ENCODE measurements at regions not wholly inside any gene's neighbourhood (a gene's known extent, or its start where the extent isn't known, plus 50 kb on each side); places are given as distances from the start of the nearest gene placed in this dataset.

DNA sequence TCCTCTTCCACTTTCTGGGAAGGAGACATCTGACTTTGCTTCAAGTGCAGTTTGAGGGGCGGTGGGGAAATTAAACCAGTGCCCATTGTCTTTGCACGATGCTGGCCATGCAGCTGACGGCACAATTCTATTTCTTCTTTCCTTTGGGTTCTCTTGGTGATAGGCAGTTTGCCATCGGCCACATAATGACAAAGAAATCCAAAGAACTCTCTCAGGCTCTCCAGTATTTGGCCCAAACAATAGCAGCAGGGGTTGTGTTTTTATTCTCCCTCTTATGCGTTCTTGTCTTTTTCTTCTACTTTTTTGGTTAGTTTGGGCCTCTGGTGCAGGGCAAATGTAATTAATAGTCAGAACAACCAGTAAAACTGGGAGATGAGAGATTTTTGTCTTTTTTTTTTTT is 147.0 kb downstream of the EMX2 start:
- WGBS (ENCODE audit: missing lambda C conversion rate) = 36% methylated on average over 5 of the region's 5 CpGs
- H3K9me3 ChIP-seq = no peaks in the 10 kb centered on the region
- no peak overlapping the region for H3K4me3 ChIP-seq
- no peak overlapping the region for H3K4me2 ChIP-seq
- no peak overlapping the region for H3K27ac ChIP-seq
- peaks cover 8% of the 10 kb centered on the region; the same call in 1 of the 3 replicates for H3K4me1 ChIP-seq
- no peak for FAIRE-seq
- no peak for ATAC-seq
- ChIA-PET POLR2A (no interaction called here), CTCF (no interaction called here)
- DNase-seq (ENCODE audit: low read depth in 1 of 2, low spot score in 1 of 2) = no peak
- TF ChIP-seq JUNB (IDR thresholded peaks at IDR 0.05) (no peak), CHD2 (IDR thresholded peaks at IDR 0.05; ENCODE audit: low read length, partially characterized antibody) (no peak), CBX8 (IDR thresholded peaks at IDR 0.05) (no peak), RFX5 (IDR thresholded peaks at IDR 0.05) (no peak), TFCP2L1 (CRISPR knock-in tag; IDR thresholded peaks at IDR 0.05) (no peak), CBX2 (IDR thresholded peaks at IDR 0.05; ENCODE audit: borderline replicate concordance, low read depth) (no peak), POLR2AphosphoS2 (conservative IDR thresholded peaks at IDR 0.05; ENCODE audit: low read length) (no peak), ZSCAN20 (CRISPR knock-in tag; IDR thresholded peaks at IDR 0.05) (no peak), ZFP36 (IDR thresholded peaks at IDR 0.05; ENCODE audit: borderline replicate concordance, partially characterized antibody) (no peak), NFE2L2 (conservative IDR thresholded peaks at IDR 0.05; ENCODE audit: low read length) (no peak), ZC3H11A (IDR thresholded peaks at IDR 0.05) (no peak), SMC3 (IDR thresholded peaks at IDR 0.05) (no peak), SREBF2 (IDR thresholded peaks at IDR 0.05) (no peak), HOXB13 (CRISPR knock-in tag; IDR thresholded peaks at IDR 0.05; ENCODE audit: low read depth) (no peak), POLR2A (IDR thresholded peaks at IDR 0.05; ENCODE audit: low read length) (no peak), RAD21 (conservative IDR thresholded peaks at IDR 0.05 in 1 of 2, IDR thresholded peaks at IDR 0.05 in 1 of 2) (no peak), NPAS2 (CRISPR knock-in tag; IDR thresholded peaks at IDR 0.05; ENCODE audit: borderline replicate concordance) (no peak), HEYL (CRISPR knock-in tag; IDR thresholded peaks at IDR 0.05) (no peak)
- TF ChIP-seq, protein P1, sequence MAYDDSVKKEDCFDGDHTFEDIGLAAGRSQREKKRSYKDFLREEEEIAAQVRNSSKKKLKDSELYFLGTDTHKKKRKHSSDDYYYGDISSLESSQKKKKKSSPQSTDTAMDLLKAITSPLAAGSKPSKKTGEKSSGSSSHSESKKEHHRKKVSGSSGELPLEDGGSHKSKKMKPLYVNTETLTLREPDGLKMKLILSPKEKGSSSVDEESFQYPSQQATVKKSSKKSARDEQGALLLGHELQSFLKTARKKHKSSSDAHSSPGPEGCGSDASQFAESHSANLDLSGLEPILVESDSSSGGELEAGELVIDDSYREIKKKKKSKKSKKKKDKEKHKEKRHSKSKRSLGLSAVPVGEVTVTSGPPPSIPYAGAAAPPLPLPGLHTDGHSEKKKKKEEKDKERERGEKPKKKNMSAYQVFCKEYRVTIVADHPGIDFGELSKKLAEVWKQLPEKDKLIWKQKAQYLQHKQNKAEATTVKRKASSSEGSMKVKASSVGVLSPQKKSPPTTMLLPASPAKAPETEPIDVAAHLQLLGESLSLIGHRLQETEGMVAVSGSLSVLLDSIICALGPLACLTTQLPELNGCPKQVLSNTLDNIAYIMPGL (CRISPR knock-in tag; IDR thresholded peaks at IDR 0.05; ENCODE audit: borderline replicate concordance) = no peak
- TF ChIP-seq, protein P2, sequence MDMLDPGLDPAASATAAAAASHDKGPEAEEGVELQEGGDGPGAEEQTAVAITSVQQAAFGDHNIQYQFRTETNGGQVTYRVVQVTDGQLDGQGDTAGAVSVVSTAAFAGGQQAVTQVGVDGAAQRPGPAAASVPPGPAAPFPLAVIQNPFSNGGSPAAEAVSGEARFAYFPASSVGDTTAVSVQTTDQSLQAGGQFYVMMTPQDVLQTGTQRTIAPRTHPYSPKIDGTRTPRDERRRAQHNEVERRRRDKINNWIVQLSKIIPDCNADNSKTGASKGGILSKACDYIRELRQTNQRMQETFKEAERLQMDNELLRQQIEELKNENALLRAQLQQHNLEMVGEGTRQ (IDR thresholded peaks at IDR 0.05) = no peak

DNA sequence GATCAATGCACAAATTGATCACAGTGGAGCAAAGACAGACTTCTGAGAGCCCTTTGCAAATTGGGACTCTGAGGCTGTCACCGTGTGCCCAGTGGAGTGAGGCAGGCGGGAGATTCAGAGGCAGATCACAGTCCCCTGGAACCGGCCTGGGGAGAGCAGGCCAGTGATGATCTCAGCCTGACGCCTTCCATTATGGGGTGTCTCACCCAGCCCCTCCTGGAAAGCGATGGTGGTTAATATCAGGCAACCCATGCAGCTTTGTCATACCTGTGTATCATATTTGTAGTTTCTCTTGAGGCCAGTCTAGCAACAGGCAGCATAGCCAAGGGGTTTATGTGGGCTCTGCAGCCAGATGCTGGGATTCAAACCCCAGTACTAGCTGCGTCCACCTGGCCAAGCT is 147.8 kb downstream of the EMX2 start:
- Histone ChIP-seq H3K9me3 (no peaks in the 10 kb centered on the region), H3K27ac (no peak overlapping the region), H3K4me1 (0 out of 3 replicates have a peak, but pooled peaks cover 3% of the 10 kb centered on the region), H3K4me2 (no peak overlapping the region), H3K4me3 (no peak overlapping the region)
- CTCF ChIA-PET = interaction anchor here (0.9 kb wide), 1 partner anchor 195 kb away, joined by 3 read pairs; no protein-coding TSS in a partner anchor
- TF ChIP-seq MAX (IDR thresholded peaks at IDR 0.05) = no peak
- TF ChIP-seq HEYL (CRISPR knock-in tag; IDR thresholded peaks at IDR 0.05) = no peak
- TF ChIP-seq HOXB5 (CRISPR knock-in tag; IDR thresholded peaks at IDR 0.05) = no peak
- TF ChIP-seq REST (IDR thresholded peaks at IDR 0.05) = no peak
- no peak for TF ChIP-seq EP300 (IDR thresholded peaks at IDR 0.05)
- no peak for TF ChIP-seq KDM5A (IDR thresholded peaks at IDR 0.05)
- TF ChIP-seq ATOH8 (CRISPR knock-in tag; IDR thresholded peaks at IDR 0.05; ENCODE audit: low read depth) = no peak
- no peak for TF ChIP-seq RARB (CRISPR knock-in tag; IDR thresholded peaks at IDR 0.05)
- TF ChIP-seq RAD21 (conservative IDR thresholded peaks at IDR 0.05 in 1 of 2, IDR thresholded peaks at IDR 0.05 in 1 of 2) = no peak
- TF ChIP-seq EHF (CRISPR knock-in tag; IDR thresholded peaks at IDR 0.05) = no peak
- TF ChIP-seq JUN (IDR thresholded peaks at IDR 0.05) = no peak
- TF ChIP-seq JUNB (IDR thresholded peaks at IDR 0.05) = no peak
- DNase-seq (ENCODE audit: low read depth in 1 of 2, low spot score in 1 of 2) (no peak), ATAC-seq (no peak), FAIRE-seq (no peak)
- WGBS (ENCODE audit: missing lambda C conversion rate) = 40% methylated on average over 6 of the region's 6 CpGs
- POLR2A ChIA-PET = no interaction called here

All from A549 (cell line).